IPS DF 6.9 (cell line): ENCODE measurements at regions not wholly inside any gene's neighbourhood (a gene's known extent, or its start where the extent isn't known, plus 50 kb on each side); places are given as distances from the start of the nearest gene placed in this dataset.

Source experiments
- DNase-seq: peaks from one replicate; pipeline ENCODE4 v3.0.0-alpha.2; 2013; ENCODE audit warnings: low read depth, low spot score
- H3K27ac ChIP-seq: one replicate; pipeline ENCODE4 v1.5.1; 2013; ENCODE audit warnings: low read length, control low read depth
- H3K27me3 ChIP-seq: 2 replicates; pipeline ENCODE4 v1.6.1; 2013; ENCODE audit warnings: mild to moderate bottlenecking, low read length; ENCODE audit not compliant: control insufficient read depth, insufficient read depth
- H3K36me3 ChIP-seq: 2 replicates; pipeline ENCODE4 v1.6.1; 2013; ENCODE audit warnings: low read length; ENCODE audit not compliant: control insufficient read depth, insufficient read depth
- H3K4me1 ChIP-seq: 2 replicates; pipeline ENCODE4 v1.6.1; 2013; ENCODE audit warnings: low read length; ENCODE audit not compliant: control insufficient read depth, insufficient read depth
- H3K4me3 ChIP-seq: 2 replicates; pipeline ENCODE4 v1.5.1; 2013; ENCODE audit warnings: mild to moderate bottlenecking, low read length
- H3K9me3 ChIP-seq: 2 replicates; pipeline ENCODE4 v1.6.1; 2013; ENCODE audit warnings: low read length, inconsistent platforms; ENCODE audit not compliant: control insufficient read depth, insufficient read depth
- WGBS: extraction: QIAGEN DNeasy Blood & Tissue Kit; methylation state at CpG from one replicate; pipeline ENCODE4 v1.1.7; 2013; ENCODE audit warnings: mixed read lengths, missing lambda C conversion rate; ENCODE audit not compliant: insufficient read length, insufficient coverage; 5-methylcytosine and 5-hydroxymethylcytosine counted together

DNA sequence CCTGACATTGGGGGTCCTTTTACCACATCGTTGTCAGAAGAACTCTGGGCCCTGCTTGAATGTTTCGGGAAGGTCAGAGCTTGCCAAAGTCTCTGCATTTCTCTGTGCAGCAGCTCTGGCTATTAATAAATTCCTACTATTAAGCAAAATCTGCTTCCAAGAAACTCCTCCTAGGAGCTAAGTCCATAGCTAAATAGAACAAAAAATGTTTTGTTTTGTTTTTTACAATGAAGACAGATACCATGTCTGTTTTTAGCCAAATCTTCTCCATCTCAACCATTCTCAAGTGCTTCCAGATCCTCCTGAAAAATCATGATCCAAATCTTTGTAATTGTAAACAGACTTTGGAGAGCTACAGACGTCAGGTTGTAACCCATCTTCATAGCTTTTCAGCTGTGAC is 161.6 kb downstream of the SPATA18 start:
- WGBS, result no CpG with 5 or more reads among the region's 3 CpGs

DNA sequence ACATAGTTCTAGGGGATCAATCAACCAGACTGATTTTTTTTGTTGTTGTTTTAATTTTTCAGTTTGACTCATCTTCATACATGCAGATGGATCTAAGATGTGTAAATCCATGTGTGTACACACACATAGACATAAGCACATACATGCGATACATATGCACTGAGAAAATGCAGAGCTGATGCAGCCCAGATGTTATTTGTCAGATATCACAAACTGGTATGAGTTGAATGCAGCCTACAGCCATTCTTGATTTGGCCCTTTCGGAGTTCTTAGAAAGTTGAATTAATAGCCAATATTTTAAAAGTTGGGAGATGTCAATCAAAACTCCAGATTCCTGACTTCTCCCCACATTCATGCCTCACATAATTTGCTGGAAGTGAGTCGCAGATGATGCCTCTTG is 180.4 kb downstream of the SPATA18 start:
- no CpG with 5 or more reads among the region's 3 CpGs for WGBS
- no peak for DNase-seq
- Histone ChIP-seq H3K36me3 (no peaks in the 10 kb centered on the region), H3K27ac (no peak overlapping the region), H3K9me3 (no peaks in the 10 kb centered on the region), H3K4me3 (no peak overlapping the region), H3K4me1 (no peaks in the 10 kb centered on the region), H3K27me3 (no peaks in the 10 kb centered on the region)

More for the DNA sequence above, 161.6 kb downstream of the SPATA18 start:
- no peak for DNase-seq
- H3K4me1 ChIP-seq, result no peaks in the 10 kb centered on the region
- no peaks in the 10 kb centered on the region for H3K27me3 ChIP-seq
- no peaks in the 10 kb centered on the region for H3K9me3 ChIP-seq
- H3K36me3 ChIP-seq, result no peaks in the 10 kb centered on the region
- H3K4me3 ChIP-seq, result no peak overlapping the region
- H3K27ac ChIP-seq, result no peak overlapping the region

GRCh38 chr4:52234561-52235440 is 183.7 kb downstream of the SPATA18 start:
- Histone ChIP-seq H3K4me3 (no peak overlapping the region), H3K4me1 (no peaks in the 10 kb centered on the region), H3K36me3 (no peaks in the 10 kb centered on the region), H3K27ac (no peak overlapping the region), H3K9me3 (no peaks in the 10 kb centered on the region), H3K27me3 (no peaks in the 10 kb centered on the region)
- no CpG with 5 or more reads among the region's 6 CpGs for WGBS
- DNase-seq, result peak; percentile 1

GRCh38 chr4:52235552-52236201 is 184.6 kb downstream of the SPATA18 start:
- Histone ChIP-seq H3K27ac (no peak overlapping the region), H3K27me3 (no peaks in the 10 kb centered on the region), H3K36me3 (no peaks in the 10 kb centered on the region), H3K4me3 (no peak overlapping the region), H3K4me1 (no peaks in the 10 kb centered on the region), H3K9me3 (no peaks in the 10 kb centered on the region)
- WGBS, result no CpG with 5 or more reads among the region's 2 CpGs
- no peak for DNase-seq

DNA sequence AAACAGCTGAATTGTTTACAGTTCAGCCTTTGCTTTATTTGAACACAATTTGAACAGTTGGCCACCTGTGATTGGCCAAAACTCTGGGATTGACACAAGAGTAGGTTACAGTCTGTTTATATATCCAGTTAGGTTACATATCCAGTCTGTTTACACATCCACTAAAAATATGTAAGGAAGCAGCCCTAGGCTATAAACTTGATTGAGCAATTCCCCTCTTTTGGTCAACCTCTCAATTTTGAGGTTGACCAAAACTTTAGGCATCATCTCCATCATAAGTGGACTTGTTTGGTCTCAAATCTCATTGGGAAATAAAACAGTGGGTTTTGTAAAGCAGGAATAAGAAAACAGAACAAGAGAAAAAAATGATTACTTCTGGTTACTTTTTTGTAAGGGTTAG is 190.8 kb downstream of the SPATA18 start:
- Histone ChIP-seq H3K36me3 (no peaks in the 10 kb centered on the region), H3K4me3 (no peak overlapping the region), H3K9me3 (no peaks in the 10 kb centered on the region), H3K27me3 (no peaks in the 10 kb centered on the region), H3K4me1 (no peaks in the 10 kb centered on the region), H3K27ac (no peak overlapping the region)
- DNase-seq, result no peak

- Histone ChIP-seq H3K27me3 (no peaks in the 10 kb centered on the region), H3K36me3 (no peaks in the 10 kb centered on the region), H3K4me3 (no peak overlapping the region), H3K27ac (no peak overlapping the region), H3K9me3 (no peaks in the 10 kb centered on the region), H3K4me1 (no peaks in the 10 kb centered on the region)
- no CpG with 5 or more reads among the region's 5 CpGs for WGBS
- no peak for DNase-seq
Measured at GRCh38 chr4:52243367-52243766, 192.3 kb downstream of the SPATA18 start.

- H3K4me1 ChIP-seq, result no peaks in the 10 kb centered on the region
- no peak overlapping the region for H3K27ac ChIP-seq
- H3K27me3 ChIP-seq, result no peaks in the 10 kb centered on the region
- no peaks in the 10 kb centered on the region for H3K9me3 ChIP-seq
- no peak overlapping the region for H3K4me3 ChIP-seq
- WGBS, result no CpG with 5 or more reads among the region's 7 CpGs
- no peaks in the 10 kb centered on the region for H3K36me3 ChIP-seq
- DNase-seq, result no peak
Measured at GRCh38 chr4:52244103-52244775, 193.1 kb downstream of the SPATA18 start.

GRCh38 chr4:52244848-52245247 is 193.7 kb downstream of the SPATA18 start:
- H3K9me3 ChIP-seq, result no peaks in the 10 kb centered on the region
- H3K4me1 ChIP-seq, result no peaks in the 10 kb centered on the region
- no peaks in the 10 kb centered on the region for H3K27me3 ChIP-seq
- DNase-seq, result no peak
- no CpG with 5 or more reads among the region's 3 CpGs for WGBS
- H3K4me3 ChIP-seq, result no peak overlapping the region
- H3K36me3 ChIP-seq, result no peaks in the 10 kb centered on the region
- no peak overlapping the region for H3K27ac ChIP-seq

GRCh38 chr4:52246827-52247226 is 195.7 kb downstream of the SPATA18 start:
- Histone ChIP-seq H3K27ac (no peak overlapping the region), H3K36me3 (no peaks in the 10 kb centered on the region), H3K4me3 (no peak overlapping the region), H3K9me3 (no peaks in the 10 kb centered on the region), H3K4me1 (no peaks in the 10 kb centered on the region), H3K27me3 (no peaks in the 10 kb centered on the region)
- no peak for DNase-seq
- WGBS, result no CpG with 5 or more reads among the region's 1 CpG

GRCh38 chr4:52247941-52248340 is 196.8 kb downstream of the SPATA18 start:
- H3K36me3 ChIP-seq, result no peaks in the 10 kb centered on the region
- DNase-seq, result no peak
- no peaks in the 10 kb centered on the region for H3K9me3 ChIP-seq
- no peaks in the 10 kb centered on the region for H3K4me1 ChIP-seq
- H3K27me3 ChIP-seq, result no peaks in the 10 kb centered on the region
- H3K27ac ChIP-seq, result no peak overlapping the region
- WGBS, result no CpG with 5 or more reads among the region's 1 CpG
- no peak overlapping the region for H3K4me3 ChIP-seq
